NCI-H2227 (cell line): ENCODE measurements at regions not wholly inside any gene's neighbourhood (a gene's known extent, or its start where the extent isn't known, plus 50 kb on each side); places are given as distances from the start of the nearest gene placed in this dataset.

Experiments
- DNase-seq: peaks from one replicate; lab custom pipeline; 2025; ENCODE audit not compliant: unreplicated experiment; lab: John Stamatoyannopoulos, UW

- no peak for DNase-seq
These were observed 106.5 kb downstream of the LYZL1 start for GRCh38 chr10:29395409-29395808.

GRCh38 chr10:29397221-29397620 is 108.4 kb downstream of the LYZL1 start:
- DNase-seq: no peak

GRCh38 chr10:29403208-29403607 is 114.3 kb downstream of the LYZL1 start:
- no peak for DNase-seq

- no peak for DNase-seq
These were observed 118.5 kb downstream of the LYZL1 start for GRCh38 chr10:29407280-29407858.
